HL-60 (cell line): ENCODE measurements at regions not wholly inside any gene's neighbourhood (a gene's known extent, or its start where the extent isn't known, plus 50 kb on each side); places are given as distances from the start of the nearest gene placed in this dataset.

Experiments used
- CTCF ChIP-seq: IDR thresholded peaks from one replicate; pipeline ENCODE4 v1.5.1; 2011; ENCODE audit warnings: low read length, control low read depth, inconsistent platforms; ENCODE audit not compliant: insufficient read depth
- GABPA ChIP-seq: IDR thresholded peaks from 2 replicates; pipeline ENCODE4 v1.6.1; 2012; ENCODE audit warnings: low read depth
- SPI1 ChIP-seq: IDR thresholded peaks from 2 replicates; pipeline ENCODE4 v1.6.1; 2012; ENCODE audit warnings: low read depth, mild to moderate bottlenecking, borderline replicate concordance

GRCh38 chr2:19474128-19474527 is 115.7 kb upstream of the OSR1 start:
- no peak for TF ChIP-seq CTCF
- TF ChIP-seq SPI1, result peak; percentile 91
- peak; percentile 42; the same call in 1 of the 2 replicates for TF ChIP-seq GABPA
